Parathyroid adenoma (tissue), 2 donors: ENCODE measurements at regions not wholly inside any gene's neighbourhood (a gene's known extent, or its start where the extent isn't known, plus 50 kb on each side); places are given as distances from the start of the nearest gene placed in this dataset.

ENCODE experiments used
- H2AFZ ChIP-seq: fragments of 300-600 bp; sonication (generic); one replicate; pipeline ENCODE4 v1.7.0; 2017; ENCODE audit warnings: antibody characterized with exemption, mild to moderate bottlenecking
- H3K27ac ChIP-seq: fragments of 300-600 bp; sonication (generic); one replicate; pipeline ENCODE4 v1.7.0; 2017
- H3K27me3 ChIP-seq: fragments of 300-600 bp; sonication (generic); one replicate; pipeline ENCODE4 v1.7.0; 2017; ENCODE audit warnings: low read length; ENCODE audit not compliant: control insufficient read depth, insufficient read depth
- H3K36me3 ChIP-seq: fragments of 300-600 bp; sonication (generic); one replicate; pipeline ENCODE4 v1.7.0; 2017; ENCODE audit warnings: low read length; ENCODE audit not compliant: control insufficient read depth, insufficient read depth
- H3K4me1 ChIP-seq: fragments of 300-600 bp; sonication (generic); one replicate; pipeline ENCODE4 v1.7.0; 2017; ENCODE audit warnings: control low read depth
- H3K4me2 ChIP-seq: fragments of 300-600 bp; sonication (generic); one replicate; pipeline ENCODE4 v1.7.0; 2017; ENCODE audit warnings: low read length
- H3K4me3 ChIP-seq: fragments of 300-600 bp; sonication (generic); one replicate; pipeline ENCODE4 v1.7.0; 2017; ENCODE audit warnings: low read depth, low read length
- H3K79me2 ChIP-seq: fragments of 300-600 bp; sonication (generic); one replicate; pipeline ENCODE4 v1.7.0; 2017; ENCODE audit warnings: control low read depth
- H3K9ac ChIP-seq: fragments of 300-600 bp; sonication (generic); one replicate; pipeline ENCODE4 v1.7.0; 2017; ENCODE audit warnings: mild to moderate bottlenecking
- H3K9me3 ChIP-seq: fragments of 300-600 bp; sonication (generic); one replicate; pipeline ENCODE4 v1.7.0; 2017; ENCODE audit warnings: low read length; ENCODE audit not compliant: control insufficient read depth
- TF ChIP-seq, protein P1 (sequence below): fragments of 300-600 bp; sonication (generic); IDR thresholded peaks from one replicate; pipeline ENCODE4 v1.7.0; 2017; ENCODE audit warnings: antibody characterized with exemption, mild to moderate bottlenecking
- donor health status: primary hyperparathyroidism.

DNA sequence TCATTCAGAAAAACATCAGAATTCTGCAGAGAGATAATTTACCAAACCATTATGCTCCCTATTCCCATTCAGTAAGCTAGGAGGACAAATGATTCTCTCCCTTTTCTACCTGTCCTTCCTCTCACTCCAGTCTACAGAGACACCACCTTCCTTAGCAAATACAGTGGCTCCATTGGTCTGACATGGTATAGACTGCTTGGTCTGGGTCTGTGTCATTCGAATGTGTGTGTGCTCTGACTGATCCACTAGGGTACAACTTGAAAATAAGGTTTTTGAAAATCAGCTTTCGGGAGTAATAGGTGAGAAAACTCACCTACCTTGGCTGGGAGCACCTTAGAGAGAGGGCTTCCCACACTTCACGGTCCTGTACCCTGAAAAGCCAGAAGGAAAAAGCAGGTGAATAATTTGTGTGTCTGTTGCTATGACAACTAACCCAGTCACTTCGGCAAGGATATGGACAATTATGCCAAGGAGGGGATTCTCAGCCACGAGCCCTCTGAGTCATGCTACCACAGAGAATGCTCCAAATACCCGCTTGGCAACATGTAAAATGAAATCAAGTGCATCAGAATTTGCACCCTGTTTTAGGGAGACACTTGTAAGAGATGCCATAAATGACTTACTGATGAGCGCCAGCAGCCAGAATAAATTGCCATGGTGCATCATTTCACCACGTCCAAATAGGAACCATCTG lies 114.5 kb upstream of the PRKCQ start:
- H3K9me3 ChIP-seq: no peaks in the 10 kb centered on the region
- H3K4me2 ChIP-seq: no peak overlapping the region
- H3K27me3 ChIP-seq: no peaks in the 10 kb centered on the region
- no peak overlapping the region for H3K4me3 ChIP-seq
- no peaks in the 10 kb centered on the region for H3K79me2 ChIP-seq
- H3K4me1 ChIP-seq: no peaks in the 10 kb centered on the region
- no peak overlapping the region for H2AFZ ChIP-seq
- no peaks in the 10 kb centered on the region for H3K36me3 ChIP-seq
- TF ChIP-seq, protein P1, sequence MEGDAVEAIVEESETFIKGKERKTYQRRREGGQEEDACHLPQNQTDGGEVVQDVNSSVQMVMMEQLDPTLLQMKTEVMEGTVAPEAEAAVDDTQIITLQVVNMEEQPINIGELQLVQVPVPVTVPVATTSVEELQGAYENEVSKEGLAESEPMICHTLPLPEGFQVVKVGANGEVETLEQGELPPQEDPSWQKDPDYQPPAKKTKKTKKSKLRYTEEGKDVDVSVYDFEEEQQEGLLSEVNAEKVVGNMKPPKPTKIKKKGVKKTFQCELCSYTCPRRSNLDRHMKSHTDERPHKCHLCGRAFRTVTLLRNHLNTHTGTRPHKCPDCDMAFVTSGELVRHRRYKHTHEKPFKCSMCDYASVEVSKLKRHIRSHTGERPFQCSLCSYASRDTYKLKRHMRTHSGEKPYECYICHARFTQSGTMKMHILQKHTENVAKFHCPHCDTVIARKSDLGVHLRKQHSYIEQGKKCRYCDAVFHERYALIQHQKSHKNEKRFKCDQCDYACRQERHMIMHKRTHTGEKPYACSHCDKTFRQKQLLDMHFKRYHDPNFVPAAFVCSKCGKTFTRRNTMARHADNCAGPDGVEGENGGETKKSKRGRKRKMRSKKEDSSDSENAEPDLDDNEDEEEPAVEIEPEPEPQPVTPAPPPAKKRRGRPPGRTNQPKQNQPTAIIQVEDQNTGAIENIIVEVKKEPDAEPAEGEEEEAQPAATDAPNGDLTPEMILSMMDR: no peak
- no peak overlapping the region for H3K27ac ChIP-seq
- H3K9ac ChIP-seq: no peak overlapping the region

DNA sequence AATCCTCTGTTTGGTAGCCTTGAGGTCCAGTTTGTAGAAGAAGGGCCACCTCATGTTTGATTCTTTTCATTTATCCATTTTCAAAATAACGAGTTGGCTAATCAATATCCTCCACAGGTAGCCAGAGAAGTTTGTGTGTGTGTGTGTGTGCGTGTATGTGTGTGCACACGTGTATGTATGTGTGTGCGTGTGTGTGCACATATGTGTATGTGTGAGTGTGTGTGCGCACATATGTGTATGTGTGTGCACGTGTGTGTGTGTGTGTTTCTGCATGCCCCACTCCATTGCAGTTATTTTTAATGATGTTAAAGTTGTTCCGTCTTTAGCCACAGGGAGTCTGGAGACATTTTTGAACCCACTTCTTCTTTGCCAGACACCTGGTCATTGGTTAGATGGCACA lies 112.8 kb upstream of the PRKCQ start:
- TF ChIP-seq, protein P1: no peak

DNA sequence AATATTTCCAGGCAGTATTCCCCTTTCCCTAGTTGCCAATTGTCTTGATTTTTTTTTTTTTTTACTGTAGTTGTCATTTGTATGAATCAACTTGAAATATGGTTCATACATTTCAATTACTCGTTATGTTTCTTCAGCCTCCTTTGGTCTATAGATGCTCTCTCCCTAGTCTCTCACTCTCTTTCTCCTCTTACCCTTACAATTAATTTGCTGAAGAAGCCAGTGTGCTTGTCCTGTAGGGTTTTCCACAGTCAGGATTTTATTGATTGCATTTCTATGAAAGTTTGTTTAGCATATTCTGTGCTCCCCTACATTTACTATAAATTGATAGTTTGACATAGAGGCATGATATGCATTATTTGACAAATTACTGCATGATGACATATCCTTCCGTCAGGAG lies 112.0 kb upstream of the PRKCQ start:
- Histone ChIP-seq H3K79me2 (no peaks in the 10 kb centered on the region), H3K9me3 (no peaks in the 10 kb centered on the region), H3K4me2 (no peak overlapping the region), H3K27me3 (no peaks in the 10 kb centered on the region), H3K27ac (no peak overlapping the region), H3K36me3 (no peaks in the 10 kb centered on the region), H3K4me3 (no peak overlapping the region), H2AFZ (no peak overlapping the region), H3K9ac (no peak overlapping the region), H3K4me1 (no peaks in the 10 kb centered on the region)
- TF ChIP-seq, protein P1: no peak

More for the DNA sequence above, 112.8 kb upstream of the PRKCQ start:
- no peaks in the 10 kb centered on the region for H3K79me2 ChIP-seq
- no peak overlapping the region for H3K9ac ChIP-seq
- no peaks in the 10 kb centered on the region for H3K9me3 ChIP-seq
- no peaks in the 10 kb centered on the region for H3K4me1 ChIP-seq
- H3K36me3 ChIP-seq: no peaks in the 10 kb centered on the region
- no peak overlapping the region for H3K4me3 ChIP-seq
- H2AFZ ChIP-seq: no peak overlapping the region
- H3K27ac ChIP-seq: no peak overlapping the region
- no peaks in the 10 kb centered on the region for H3K27me3 ChIP-seq
- H3K4me2 ChIP-seq: no peak overlapping the region

DNA sequence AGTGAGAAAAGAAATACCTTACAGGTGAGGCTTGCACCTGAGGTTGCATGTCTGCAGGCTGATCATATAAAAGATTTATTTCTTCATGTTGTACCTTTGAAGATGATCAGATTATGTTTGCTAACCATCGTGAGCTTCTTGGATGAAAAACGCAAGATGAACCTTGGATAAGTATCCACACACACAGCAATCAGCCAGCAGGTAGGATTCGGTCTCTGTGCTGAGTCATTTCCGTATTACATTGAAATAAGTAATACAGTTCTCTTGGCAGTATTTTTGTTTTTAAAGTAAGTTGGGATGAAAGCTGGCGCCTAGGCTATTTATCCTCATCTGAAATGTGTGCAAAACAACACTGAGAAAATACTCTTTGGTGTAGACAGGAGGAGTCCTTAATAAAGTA lies 109.0 kb upstream of the PRKCQ start:
- no peak overlapping the region for H3K4me2 ChIP-seq
- no peaks in the 10 kb centered on the region for H3K79me2 ChIP-seq
- no peak overlapping the region for H3K4me3 ChIP-seq
- H3K36me3 ChIP-seq: no peaks in the 10 kb centered on the region
- no peaks in the 10 kb centered on the region for H3K9me3 ChIP-seq
- H3K27me3 ChIP-seq: no peaks in the 10 kb centered on the region
- no peaks in the 10 kb centered on the region for H3K4me1 ChIP-seq
- no peak overlapping the region for H3K9ac ChIP-seq
- TF ChIP-seq, protein P1: no peak
- no peak overlapping the region for H2AFZ ChIP-seq
- no peak overlapping the region for H3K27ac ChIP-seq

DNA sequence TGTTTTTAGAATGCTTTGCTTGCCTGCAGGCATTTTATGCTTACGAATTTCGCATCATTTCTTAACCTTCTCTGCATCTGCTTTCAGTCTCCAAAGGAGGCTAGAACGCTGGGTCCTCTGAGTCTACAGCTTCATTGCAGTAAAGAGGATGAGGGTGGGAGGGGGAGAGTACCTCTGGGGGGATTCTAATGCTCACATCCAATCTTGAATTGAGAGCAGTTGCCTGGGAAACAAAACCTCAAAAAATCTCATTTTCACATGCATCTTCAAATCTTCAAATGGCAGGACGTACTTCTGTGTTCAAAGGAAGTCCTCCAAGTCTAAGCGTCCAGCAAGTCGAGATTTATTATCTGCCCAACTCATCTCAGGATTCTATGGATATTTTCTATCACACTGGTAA lies 100.7 kb upstream of the PRKCQ start:
- Histone ChIP-seq H3K4me2 (no peak overlapping the region), H3K9me3 (no peaks in the 10 kb centered on the region), H3K27ac (no peak overlapping the region), H3K79me2 (no peaks in the 10 kb centered on the region), H3K27me3 (no peaks in the 10 kb centered on the region), H3K36me3 (no peaks in the 10 kb centered on the region), H3K4me1 (no peaks in the 10 kb centered on the region), H3K9ac (no peak overlapping the region), H2AFZ (no peak overlapping the region), H3K4me3 (no peak overlapping the region)
- TF ChIP-seq, protein P1: no peak
